ENCODE measurements at regions not wholly inside any gene's neighbourhood (a gene's known extent, or its start where the extent isn't known, plus 50 kb on each side); places are given as distances from the start of the nearest gene placed in this dataset.

GRCh38 chr5:61263072-61263471, 69.0 kb upstream of the ZSWIM6 start:
- no peak overlapping the region for H3K27ac ChIP-seq
- no peak for TF ChIP-seq CTCF (conservative IDR thresholded peaks at IDR 0.05)

- no peak overlapping the region for H3K27ac ChIP-seq
- no peak for TF ChIP-seq CTCF (conservative IDR thresholded peaks at IDR 0.05)
Measured at GRCh38 chr5:61263561-61264272, 68.3 kb upstream of the ZSWIM6 start.

- no peak for TF ChIP-seq CTCF (conservative IDR thresholded peaks at IDR 0.05)
- no peak overlapping the region for H3K27ac ChIP-seq
Measured at GRCh38 chr5:61264273-61264661, 67.8 kb upstream of the ZSWIM6 start.

- no peak overlapping the region for H3K27ac ChIP-seq
- TF ChIP-seq CTCF (conservative IDR thresholded peaks at IDR 0.05) = no peak
Measured at GRCh38 chr5:61267116-61267515, 64.9 kb upstream of the ZSWIM6 start.

- no peak for TF ChIP-seq CTCF (conservative IDR thresholded peaks at IDR 0.05)
- no peak overlapping the region for H3K27ac ChIP-seq
Measured at GRCh38 chr5:61268871-61269270, 63.2 kb upstream of the ZSWIM6 start.

- no peak overlapping the region for H3K27ac ChIP-seq
- no peak for TF ChIP-seq CTCF (conservative IDR thresholded peaks at IDR 0.05)
Measured at GRCh38 chr5:61270510-61271165, 61.4 kb upstream of the ZSWIM6 start.

- H3K27ac ChIP-seq = no peak overlapping the region
- no peak for TF ChIP-seq CTCF (conservative IDR thresholded peaks at IDR 0.05)
Measured at GRCh38 chr5:61272688-61273087, 59.4 kb upstream of the ZSWIM6 start.
